H1 (cell line): ENCODE measurements at regions not wholly inside any gene's neighbourhood (a gene's known extent, or its start where the extent isn't known, plus 50 kb on each side); places are given as distances from the start of the nearest gene placed in this dataset.

Experiments used
- ASH2L ChIP-seq: fragments of 200-600, 300-600 bp; sonication (generic); IDR thresholded peaks from one replicate; pipeline ENCODE4 v1.7.1; 2017; ENCODE audit warnings: low read length
- CBX5 ChIP-seq: fragments of 300-800, 300-1000 bp; sonication (generic); IDR thresholded peaks from 2 replicates; pipeline ENCODE4 v1.7.1; 2016; ENCODE audit warnings: antibody characterized with exemption, low read length, low read depth
- CTCF ChIP-seq, 3 experiments: IDR thresholded peaks; 1 replicate in 2 of 3; 2 replicates in 1 of 3; pipeline versions ENCODE4 v1.5.1 to v1.6.1; 2011; ENCODE audit warnings: low read length in 3 of 3, mild to moderate bottlenecking in 3 of 3, inconsistent platforms in 2 of 3, low read depth in 1 of 3, moderate library complexity in 1 of 3; ENCODE audit not compliant: insufficient read depth in 1 of 3; ENCODE audit errors: control extremely low read depth in 1 of 3
- EZH2 ChIP-seq: fragments of 200-600 bp; sonication (generic); IDR thresholded peaks from 2 replicates; pipeline ENCODE4 v1.7.1; 2012; ENCODE audit warnings: low read depth, mild to moderate bottlenecking, moderate library complexity, low read length, inconsistent platforms; ENCODE audit not compliant: severe bottlenecking
- HDAC2 ChIP-seq, 2 experiments: fragments of 300-600 bp in 1 of 2; sonication (generic) in 1 of 2; IDR thresholded peaks; 2 replicates each; pipeline ENCODE4 v1.6.1; 2011 to 2012; ENCODE audit warnings: low read depth in 2 of 2, low read length in 2 of 2, mild to moderate bottlenecking in 2 of 2, moderate library complexity in 2 of 2, borderline replicate concordance in 1 of 2, inconsistent platforms in 1 of 2
- JUN ChIP-seq: IDR thresholded peaks from 2 replicates; pipeline ENCODE4 v1.6.1; 2011; ENCODE audit warnings: low read depth, mild to moderate bottlenecking, improper control_type of control experiment, low read length
- POLR2A ChIP-seq, 2 experiments: IDR thresholded peaks; 1 replicate in 1 of 2; 2 replicates in 1 of 2; pipeline ENCODE4 v1.6.1; 2011; ENCODE audit warnings: low read depth in 2 of 2, low read length in 2 of 2, mild to moderate bottlenecking in 2 of 2; ENCODE audit errors: control extremely low read depth in 1 of 2
- POLR2AphosphoS5 ChIP-seq: IDR thresholded peaks from 2 replicates; pipeline ENCODE4 v1.6.1; 2011; ENCODE audit warnings: low read depth, low read length
- POU5F1 ChIP-seq: IDR thresholded peaks from 2 replicates; pipeline ENCODE4 v1.6.1; 2011; ENCODE audit warnings: low read depth, mild to moderate bottlenecking, low read length, moderate library complexity
- RNF2 ChIP-seq: fragments of 200-900, 300-1000 bp; sonication (generic); IDR thresholded peaks from 2 replicates; pipeline ENCODE4 v1.7.1; 2016; ENCODE audit warnings: borderline replicate concordance, low read depth, mild to moderate bottlenecking, antibody characterized with exemption, low read length; ENCODE audit not compliant: poor library complexity, severe bottlenecking; ENCODE audit errors: missing control alignments
- RXRA ChIP-seq: IDR thresholded peaks from 2 replicates; pipeline ENCODE4 v1.6.1; 2011; ENCODE audit warnings: low read depth, mild to moderate bottlenecking, low read length, moderate library complexity; ENCODE audit not compliant: insufficient read depth
- TAF1 ChIP-seq: IDR thresholded peaks from 2 replicates; pipeline ENCODE4 v1.6.1; 2011; ENCODE audit warnings: mild to moderate bottlenecking, low read depth, low read length
- YY1 ChIP-seq: IDR thresholded peaks from 2 replicates; pipeline ENCODE4 v1.6.1; 2011; ENCODE audit warnings: low read depth, mild to moderate bottlenecking, low read length

DNA sequence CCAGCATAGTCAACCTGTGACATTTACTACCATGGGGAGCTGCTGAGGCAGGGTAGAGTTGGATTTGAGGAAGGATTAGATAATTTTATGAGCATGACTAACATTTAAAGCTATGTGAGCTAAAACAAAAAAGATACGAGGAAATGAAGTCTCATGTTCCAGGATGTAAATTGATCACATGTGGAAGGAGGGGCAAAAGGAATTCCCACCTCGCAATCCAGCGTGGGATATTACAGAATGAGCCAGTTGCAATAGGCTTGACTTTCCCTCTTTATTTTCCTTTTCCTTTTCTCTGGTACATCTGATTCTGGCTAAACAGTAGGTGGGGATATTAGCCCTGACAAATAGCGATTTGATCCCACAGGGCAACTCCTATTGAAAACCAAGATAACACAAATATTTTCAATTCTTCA, 214.9 kb upstream of the HMGA2 start:
- TF ChIP-seq JUN, result no peak
- no peak for TF ChIP-seq HDAC2 (IDR thresholded peaks at IDR 0.05; ENCODE audit: borderline replicate concordance in 1 of 2, low read depth in 2 of 2, low read length in 2 of 2)
- TF ChIP-seq ASH2L, result no peak
- TF ChIP-seq CTCF (IDR thresholded peaks at IDR 0.05; ENCODE audit: control extremely low read depth in 1 of 3, insufficient read depth in 1 of 3, low read depth in 1 of 3, low read length in 3 of 3), result no peak; a peak in 1 of 4 replicates
- no peak for TF ChIP-seq CBX5
- no peak for TF ChIP-seq RNF2
- no peak for TF ChIP-seq POLR2AphosphoS5
- TF ChIP-seq TAF1, result no peak
- no peak for TF ChIP-seq EZH2
- no peak for TF ChIP-seq RXRA
- no peak for TF ChIP-seq YY1
- no peak for TF ChIP-seq POU5F1
- no peak for TF ChIP-seq POLR2A (IDR thresholded peaks at IDR 0.05; ENCODE audit: control extremely low read depth in 1 of 2, low read depth in 2 of 2, low read length in 2 of 2)
